HG03520 (cell line): ENCODE measurements at regions not wholly inside any gene's neighbourhood (a gene's known extent, or its start where the extent isn't known, plus 50 kb on each side); places are given as distances from the start of the nearest gene placed in this dataset.
"Not testable (repeated sequence)": the region's sequence is repeated elsewhere in the genome, so short reads cannot be mapped to it uniquely, and the experiment has no call there.

Source experiments
- ATAC-seq: cut with Tn5 transposase; IDR thresholded peaks from one replicate; pipeline ENCODE4 v1.9.1; 2021; ENCODE audit warnings: mild to moderate bottlenecking, moderate library complexity; ENCODE audit not compliant: unreplicated experiment

GRCh38 chr13:54829391-54830068 is 1800.9 kb downstream of the OLFM4 start:
- not testable (repeated sequence) for ATAC-seq

DNA sequence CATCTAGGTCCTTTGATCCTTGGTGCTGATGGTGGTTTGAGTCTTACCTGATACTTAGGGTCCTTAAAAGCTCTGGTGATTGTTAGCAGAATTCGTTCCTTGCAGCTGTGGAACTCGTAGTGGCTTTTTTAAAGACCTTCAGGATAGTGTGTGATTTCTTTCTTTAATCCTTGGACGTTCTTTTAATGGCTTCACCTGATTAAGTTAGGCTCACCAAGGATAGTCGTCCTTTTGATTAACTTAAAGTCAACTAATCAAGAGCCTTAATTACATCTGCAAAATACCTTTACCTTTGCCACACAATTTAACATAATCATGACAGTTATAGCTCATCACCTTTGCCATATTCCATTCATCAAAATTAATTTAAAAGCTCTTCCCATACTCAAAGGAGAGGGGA is 1807.7 kb downstream of the OLFM4 start:
- ATAC-seq: no peak

DNA sequence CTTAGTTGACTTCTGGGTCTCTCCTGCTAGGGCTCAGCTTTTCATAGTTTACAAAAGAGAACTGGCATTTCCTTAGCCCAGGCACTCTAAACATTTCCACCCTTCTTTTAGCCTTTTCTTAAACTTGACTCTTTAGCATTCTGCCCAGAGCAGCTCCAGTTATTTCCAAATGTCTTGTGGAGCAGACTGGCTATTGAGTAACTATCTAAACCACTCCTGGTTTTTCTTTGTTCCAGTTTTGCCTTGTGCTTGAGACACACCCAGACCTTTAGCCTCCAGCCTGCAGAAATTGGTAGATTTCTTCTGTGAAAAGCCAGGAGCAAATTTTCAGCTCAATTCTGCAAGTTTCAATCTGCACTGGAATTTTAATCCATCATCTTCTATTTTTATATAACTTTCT is 1813.1 kb downstream of the OLFM4 start:
- ATAC-seq: no peak

DNA sequence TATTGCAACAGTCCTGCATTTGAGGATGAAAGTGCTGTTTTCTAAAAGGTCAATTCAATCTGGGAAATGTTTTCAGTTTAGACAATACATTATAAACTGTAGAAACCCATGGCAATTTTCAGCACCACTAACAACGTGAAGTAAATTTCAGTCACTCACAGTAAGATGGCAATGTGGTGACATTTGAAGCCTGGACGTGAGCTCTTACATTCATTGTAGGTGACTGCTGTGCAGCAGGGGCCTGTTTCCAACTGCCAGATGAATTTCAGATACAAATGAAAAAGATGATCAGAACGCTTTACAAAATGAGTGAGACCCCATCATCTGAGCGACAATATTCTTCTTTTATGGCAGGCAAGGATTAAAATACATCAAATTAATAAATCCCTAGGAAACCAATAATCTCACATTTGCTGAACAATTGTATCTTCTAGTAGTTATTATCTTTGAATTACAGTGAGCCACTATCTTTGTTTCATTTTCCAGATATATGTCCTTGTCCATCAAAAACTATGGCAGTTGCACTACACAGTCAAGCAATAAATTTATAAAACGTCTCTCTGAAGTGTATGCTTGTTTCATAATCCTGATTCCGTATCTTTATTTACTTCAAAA is 1816.8 kb downstream of the OLFM4 start:
- no peak for ATAC-seq

- no peak for ATAC-seq
Measured at GRCh38 chr13:54852831-54853230, 1824.2 kb downstream of the OLFM4 start.

DNA sequence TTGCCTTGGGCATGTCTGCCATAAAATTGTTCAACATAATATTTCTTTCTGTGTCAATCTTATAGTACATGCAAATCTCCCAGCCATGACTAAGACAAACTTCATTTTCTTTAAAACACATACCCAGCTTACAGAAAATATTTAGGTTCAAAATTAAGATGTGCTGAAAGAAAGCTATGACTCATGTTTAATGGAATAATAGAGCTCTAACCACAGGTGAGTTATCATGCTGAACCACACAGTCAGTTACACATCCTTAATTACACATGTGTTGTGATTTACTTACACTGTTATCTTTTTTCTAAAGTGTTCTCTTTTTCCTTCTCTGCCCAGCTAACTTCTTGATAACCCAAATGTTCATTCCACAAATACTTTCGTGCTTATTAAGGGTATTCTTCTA is 1831.2 kb downstream of the OLFM4 start:
- ATAC-seq: no peak

DNA sequence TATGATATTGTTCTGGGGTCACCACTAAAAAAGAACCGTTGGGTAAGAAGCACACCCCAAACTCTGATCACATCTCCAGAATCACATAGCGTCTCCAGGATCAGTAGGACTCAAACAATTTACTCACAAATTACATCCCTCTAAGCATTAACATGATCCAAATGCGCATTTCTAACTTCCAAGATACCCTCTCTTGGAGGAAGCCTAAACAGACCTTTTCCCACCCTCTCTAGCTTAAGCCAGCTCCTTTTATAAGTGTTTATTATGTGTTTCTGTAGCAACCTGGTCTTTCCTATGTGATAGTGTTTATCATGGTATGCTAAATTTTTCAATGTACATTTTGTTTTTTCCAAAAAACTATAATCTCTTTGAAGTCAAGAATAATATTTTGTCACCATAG is 1846.5 kb downstream of the OLFM4 start:
- ATAC-seq: no peak

GRCh38 chr13:54879036-54879435 is 1850.4 kb downstream of the OLFM4 start:
- no peak for ATAC-seq

GRCh38 chr13:54884682-54885081 is 1856.1 kb downstream of the OLFM4 start:
- no peak for ATAC-seq

- no peak for ATAC-seq
Measured at GRCh38 chr13:54890976-54891375, 1862.4 kb downstream of the OLFM4 start.

DNA sequence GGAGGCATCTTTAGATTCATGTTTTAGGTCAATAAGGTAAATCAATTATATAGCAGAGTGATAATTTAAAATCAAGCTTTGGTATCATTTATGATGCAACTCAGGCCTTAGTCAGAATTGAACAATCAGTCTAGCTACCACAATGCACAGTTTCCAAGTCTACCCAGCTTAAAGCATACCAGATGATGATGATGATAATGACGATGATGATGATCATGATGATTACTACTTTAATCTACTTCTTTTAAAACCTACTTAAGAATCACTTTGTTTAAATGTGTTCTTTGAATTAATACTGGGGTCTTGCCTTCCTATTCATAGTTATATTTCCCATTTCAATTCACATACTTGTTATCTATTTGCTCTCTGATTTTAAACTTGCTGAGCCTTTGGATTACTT is 1872.7 kb downstream of the OLFM4 start:
- ATAC-seq: no peak

DNA sequence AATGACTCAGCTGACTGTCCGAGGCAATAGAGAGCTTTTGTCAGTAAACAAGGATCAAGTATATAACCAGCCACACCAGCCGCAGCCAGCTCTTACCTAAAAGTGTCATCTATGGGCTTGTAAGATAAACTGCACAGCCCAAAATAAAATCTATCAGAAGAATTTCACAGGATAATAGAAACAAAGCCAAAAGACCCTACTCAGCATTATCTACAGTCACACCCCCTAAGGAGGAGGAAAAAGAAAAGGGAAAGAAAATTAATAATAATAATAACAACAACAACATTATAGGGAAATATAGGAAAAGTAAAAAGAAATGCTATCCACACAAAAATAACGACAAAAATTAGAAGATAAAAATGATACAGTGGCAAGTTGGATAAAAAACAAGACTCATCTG is 1883.8 kb downstream of the OLFM4 start:
- no peak for ATAC-seq

DNA sequence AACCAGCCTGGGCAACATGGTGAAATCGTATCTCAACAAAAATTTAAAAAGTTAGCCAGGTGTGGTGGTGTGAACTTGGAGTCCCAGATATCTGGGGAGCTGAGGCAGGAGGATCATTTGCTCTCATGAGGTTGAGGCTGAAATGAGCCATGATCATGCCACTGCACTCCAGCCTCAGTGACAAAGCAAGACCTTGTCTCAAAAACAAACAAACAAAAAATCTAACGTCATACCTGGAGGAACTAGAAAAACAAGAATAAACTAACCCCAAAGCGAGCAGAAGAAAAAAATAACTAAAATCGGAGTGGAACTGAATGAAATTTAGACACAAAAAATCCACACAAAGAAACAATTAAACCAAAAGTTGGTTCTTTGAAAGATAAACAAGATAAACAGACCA is 1885.1 kb downstream of the OLFM4 start:
- no peak for ATAC-seq

GRCh38 chr13:54927538-54927937 is 1898.9 kb downstream of the OLFM4 start:
- ATAC-seq: no peak

GRCh38 chr13:54928071-54928470 is 1899.5 kb downstream of the OLFM4 start:
- ATAC-seq: no peak

DNA sequence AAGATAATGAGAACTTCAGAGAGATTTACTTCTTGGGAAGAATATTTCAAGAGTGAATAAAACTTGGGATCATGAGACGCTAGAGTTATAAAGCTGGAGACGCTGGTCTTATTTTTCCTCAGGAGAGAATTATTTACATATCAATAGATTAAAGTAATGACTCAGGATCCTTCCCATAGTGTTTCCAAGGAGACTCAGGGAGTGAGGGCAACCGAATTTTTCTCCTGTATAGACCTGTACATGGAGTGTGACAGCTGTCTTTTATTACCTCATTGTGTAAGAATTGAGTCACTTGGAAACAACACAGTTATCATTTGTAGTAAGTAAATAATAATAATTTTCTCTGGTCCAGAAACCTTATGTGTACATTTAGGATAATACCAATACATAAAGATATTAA is 1905.5 kb downstream of the OLFM4 start:
- ATAC-seq: no peak

GRCh38 chr13:54945973-54946372 is 1917.4 kb downstream of the OLFM4 start:
- no peak for ATAC-seq

DNA sequence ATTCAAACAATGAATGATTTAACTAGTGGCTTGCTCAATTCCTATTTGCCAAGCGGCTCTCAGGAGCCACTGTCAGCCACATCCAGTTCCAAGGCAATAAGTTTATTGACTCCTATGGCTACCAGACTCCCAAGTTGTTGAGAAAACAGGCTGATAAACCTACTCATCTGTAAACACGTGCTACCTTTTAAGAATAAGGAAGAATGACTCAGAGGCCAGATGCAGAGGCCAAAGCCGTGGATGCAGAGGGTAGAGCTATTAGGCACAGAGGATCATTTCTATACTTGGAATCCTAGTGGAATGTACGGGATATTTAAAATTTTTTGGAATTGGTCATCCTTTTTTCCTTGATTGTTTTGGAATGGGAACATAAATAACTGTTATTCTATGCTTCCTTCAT is 1921.1 kb downstream of the OLFM4 start:
- no peak for ATAC-seq

GRCh38 chr13:54950546-54950945 is 1921.9 kb downstream of the OLFM4 start:
- no peak for ATAC-seq

GRCh38 chr13:54953786-54954185 is 1925.2 kb downstream of the OLFM4 start:
- no peak for ATAC-seq

GRCh38 chr13:54958781-54959180 is 1930.2 kb downstream of the OLFM4 start:
- no peak for ATAC-seq

- no peak for ATAC-seq
Measured at GRCh38 chr13:54965881-54966280, 1937.3 kb downstream of the OLFM4 start.

DNA sequence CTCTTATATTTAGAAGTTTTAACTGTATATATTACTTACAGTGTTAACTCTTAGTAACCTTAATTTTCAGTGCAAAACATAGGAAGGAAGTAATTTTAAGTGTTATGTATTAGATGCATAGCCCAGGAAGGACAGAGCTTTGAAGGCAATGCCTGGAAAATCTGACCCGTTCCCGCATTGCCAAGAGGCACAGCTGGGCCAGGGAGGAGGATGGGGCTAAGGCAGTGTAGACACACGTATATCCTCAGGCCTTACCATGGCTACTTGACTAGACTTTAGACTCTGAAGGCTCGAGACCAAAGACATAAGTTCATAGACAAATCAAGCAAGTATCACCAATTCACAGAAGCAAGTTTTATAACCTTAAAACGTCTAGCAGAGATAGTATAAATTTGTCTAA is 1944.2 kb downstream of the OLFM4 start:
- ATAC-seq: no peak
